Ishikawa (cell line): ENCODE measurements at regions not wholly inside any gene's neighbourhood (a gene's known extent, or its start where the extent isn't known, plus 50 kb on each side); places are given as distances from the start of the nearest gene placed in this dataset.

ENCODE experiments used
- CREB1 ChIP-seq: IDR thresholded peaks from 2 replicates; pipeline ENCODE4 v1.6.1; 2012; ENCODE audit warnings: low read depth
- EGR1 ChIP-seq: IDR thresholded peaks from 2 replicates; pipeline ENCODE4 v1.6.1; 2012
- EP300 ChIP-seq: IDR thresholded peaks from 2 replicates; pipeline ENCODE4 v1.6.1; 2012; ENCODE audit warnings: borderline replicate concordance
- FOXM1 ChIP-seq: IDR thresholded peaks from 2 replicates; pipeline ENCODE4 v1.6.1; 2012; ENCODE audit warnings: low read depth, borderline replicate concordance
- NFIC ChIP-seq: IDR thresholded peaks from 2 replicates; pipeline ENCODE4 v1.6.1; 2012
- RAD21 ChIP-seq: IDR thresholded peaks from 2 replicates; pipeline ENCODE4 v1.6.1; 2012; ENCODE audit warnings: low read depth
- TCF12 ChIP-seq: IDR thresholded peaks from 2 replicates; pipeline ENCODE4 v1.6.1; 2012; ENCODE audit warnings: low read depth
- TEAD4 ChIP-seq: IDR thresholded peaks from 2 replicates; pipeline ENCODE4 v1.6.1; 2012
- YY1 ChIP-seq: IDR thresholded peaks from 2 replicates; pipeline ENCODE4 v1.6.1; 2012; ENCODE audit warnings: low read depth
- ZBTB7A ChIP-seq: IDR thresholded peaks from 2 replicates; pipeline ENCODE4 v1.6.1; 2012; ENCODE audit warnings: low read depth
- TF ChIP-seq, protein P1 (sequence below): IDR thresholded peaks from 2 replicates; pipeline ENCODE4 v1.6.1; 2012

DNA sequence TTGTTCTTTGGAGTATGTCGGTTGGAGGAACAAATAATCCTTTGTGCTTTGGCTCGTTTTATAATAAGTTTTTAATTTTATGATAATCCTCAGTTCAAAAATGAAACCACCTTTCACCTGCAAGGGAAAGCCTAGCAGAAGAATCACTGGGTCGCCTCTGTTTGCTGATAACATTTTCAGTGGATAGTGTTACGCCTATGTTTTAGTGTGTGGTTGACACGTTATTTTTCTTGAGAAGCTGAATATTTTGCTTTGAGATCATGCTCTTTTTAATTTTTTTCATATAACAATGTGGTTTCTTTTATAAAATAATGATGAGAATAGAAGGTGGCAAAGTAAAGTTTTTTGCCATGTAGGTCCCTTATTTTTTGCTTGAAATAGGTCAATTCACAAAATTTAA lies 172.7 kb upstream of the ZEB2 start:
- TF ChIP-seq CREB1 (no peak), NFIC (no peak), ZBTB7A (no peak), TEAD4 (no peak), FOXM1 (no peak), TCF12 (no peak), YY1 (no peak), EGR1 (no peak), RAD21 (no peak), EP300 (no peak)
- TF ChIP-seq, protein P1, sequence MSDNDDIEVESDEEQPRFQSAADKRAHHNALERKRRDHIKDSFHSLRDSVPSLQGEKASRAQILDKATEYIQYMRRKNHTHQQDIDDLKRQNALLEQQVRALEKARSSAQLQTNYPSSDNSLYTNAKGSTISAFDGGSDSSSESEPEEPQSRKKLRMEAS: no peak
